NCI-H1930 (cell line): ENCODE measurements at regions not wholly inside any gene's neighbourhood (a gene's known extent, or its start where the extent isn't known, plus 50 kb on each side); places are given as distances from the start of the nearest gene placed in this dataset.
A peak's percentile ranks its signal among the peaks of the same experiment; 100 is the strongest.

Experiments used
- DNase-seq, 2 experiments: peaks; one replicate each; lab custom pipeline; 2025; lab: John Stamatoyannopoulos, UW

DNA sequence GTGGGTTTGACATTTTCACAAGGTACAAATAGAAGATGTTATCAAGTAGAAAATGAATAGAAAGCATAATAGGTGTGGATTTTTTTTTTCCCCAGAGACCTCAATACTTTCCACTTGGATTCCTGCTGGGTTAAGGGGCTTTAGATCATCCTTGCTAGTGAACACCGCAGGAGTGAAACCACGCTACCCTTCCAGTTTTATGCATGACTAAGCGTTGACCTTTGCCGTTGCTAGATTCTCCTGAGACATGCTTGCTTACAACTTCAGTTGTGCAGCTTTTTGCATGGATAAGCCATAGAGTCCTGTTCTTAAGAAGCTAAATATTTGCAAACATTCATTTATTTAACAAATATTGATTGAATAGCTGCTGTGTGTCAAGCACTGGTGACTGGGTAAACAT lies 299.7 kb upstream of the LMCD1 start:
- DNase-seq = peak; percentile 2 to 8

DNA sequence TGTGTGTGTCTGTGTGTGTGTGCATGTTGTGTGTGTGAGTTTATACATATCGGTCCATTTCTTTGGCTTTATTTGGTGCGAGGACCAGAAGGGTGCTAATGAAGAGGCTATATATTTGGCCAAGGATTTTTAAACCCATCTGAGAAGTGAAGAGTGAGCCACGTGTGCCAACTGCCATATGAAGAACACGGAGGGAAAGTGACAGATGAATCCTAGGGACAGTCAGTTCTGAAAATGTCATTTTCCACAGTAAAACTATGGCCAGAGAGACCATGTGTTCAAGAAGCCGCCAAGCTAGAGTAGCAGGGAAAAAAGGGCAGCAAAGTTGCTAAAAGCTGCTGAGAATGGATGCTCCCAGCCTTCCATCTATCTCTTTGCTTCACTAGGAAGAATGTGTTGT lies 297.3 kb upstream of the LMCD1 start:
- DNase-seq = no peak

DNA sequence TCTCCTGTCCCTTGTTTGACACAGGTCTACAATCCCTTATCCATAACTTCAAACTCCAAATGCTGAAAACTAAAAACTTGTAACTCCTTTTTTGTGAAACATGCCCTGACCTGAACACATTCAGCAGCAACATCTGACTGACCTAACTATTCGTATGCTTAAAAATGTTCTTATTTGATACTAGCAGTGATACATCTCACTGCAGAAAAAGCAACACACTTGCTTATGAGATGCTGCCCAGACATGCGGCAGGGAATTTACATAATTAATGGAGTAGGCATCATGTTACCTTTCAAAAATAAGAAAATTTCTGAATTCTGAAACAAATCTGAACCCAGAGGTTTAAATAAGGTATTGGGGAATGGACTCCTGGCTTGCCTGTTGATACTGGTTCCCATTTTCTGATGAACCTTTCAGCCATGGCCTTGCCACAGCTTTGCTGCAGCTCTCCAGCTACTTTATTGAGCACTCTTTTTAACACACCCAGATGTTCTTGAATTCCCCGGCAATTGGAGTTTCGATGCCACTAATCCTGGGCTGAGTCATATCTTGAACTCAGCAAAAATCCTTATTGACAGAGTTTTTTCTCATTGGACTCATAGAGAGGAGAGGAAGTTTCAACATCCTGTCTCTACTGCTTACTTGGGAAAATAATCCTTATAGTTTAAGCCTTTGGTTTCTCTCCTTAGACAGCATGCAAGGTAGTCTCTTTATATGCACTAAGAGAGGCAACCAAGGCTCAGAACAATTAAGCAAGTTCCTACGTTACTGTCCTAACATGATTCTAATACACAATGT lies 296.6 kb upstream of the LMCD1 start:
- no peak for DNase-seq

DNA sequence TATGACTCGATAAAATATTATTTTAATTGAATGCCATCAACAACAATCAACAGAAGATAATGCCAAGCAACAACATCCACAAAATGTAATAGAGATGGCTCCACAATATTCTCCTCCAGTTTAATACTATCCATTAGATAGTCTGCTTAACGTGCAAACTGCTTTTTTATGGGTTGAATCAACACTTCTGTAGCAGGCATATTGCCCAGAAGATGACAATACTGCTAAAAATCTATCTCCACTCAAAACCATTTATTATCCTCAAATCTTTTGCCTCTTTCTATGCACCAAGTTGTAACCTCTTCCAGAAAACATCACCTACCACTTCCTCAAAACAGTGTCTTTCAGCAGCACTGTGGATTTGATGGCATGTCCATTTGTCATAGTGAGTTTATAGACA lies 295.7 kb upstream of the LMCD1 start:
- no peak for DNase-seq

DNA sequence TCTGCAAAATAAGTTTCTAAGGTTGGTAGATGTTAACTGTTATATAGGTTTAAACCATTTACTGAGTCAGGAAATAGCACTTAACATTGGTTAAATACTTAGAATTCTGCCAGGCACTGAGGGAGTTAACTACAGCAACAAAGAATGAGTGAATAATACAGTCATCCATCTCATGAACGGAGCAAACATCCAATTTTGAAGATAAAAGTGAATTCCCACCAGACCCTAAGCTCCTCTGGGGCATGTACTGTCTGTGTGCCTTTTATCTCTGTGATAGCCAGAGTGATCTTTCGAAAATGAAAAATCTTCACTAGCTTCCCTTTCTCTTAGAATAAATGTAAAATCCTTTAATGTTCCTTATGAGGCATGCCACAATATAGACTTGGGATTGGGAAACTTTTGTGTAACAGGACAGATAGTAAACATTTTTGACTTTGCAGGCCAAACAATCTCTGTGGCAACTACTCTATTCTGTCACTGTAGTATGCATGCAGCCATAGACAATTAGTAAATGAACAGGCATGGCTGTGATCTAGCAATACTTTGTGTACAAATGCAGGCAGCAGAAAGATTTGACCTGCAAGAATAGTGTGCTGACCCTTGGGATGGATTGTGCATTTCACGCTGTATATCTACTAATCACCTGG lies 294.5 kb upstream of the LMCD1 start:
- DNase-seq = no peak

DNA sequence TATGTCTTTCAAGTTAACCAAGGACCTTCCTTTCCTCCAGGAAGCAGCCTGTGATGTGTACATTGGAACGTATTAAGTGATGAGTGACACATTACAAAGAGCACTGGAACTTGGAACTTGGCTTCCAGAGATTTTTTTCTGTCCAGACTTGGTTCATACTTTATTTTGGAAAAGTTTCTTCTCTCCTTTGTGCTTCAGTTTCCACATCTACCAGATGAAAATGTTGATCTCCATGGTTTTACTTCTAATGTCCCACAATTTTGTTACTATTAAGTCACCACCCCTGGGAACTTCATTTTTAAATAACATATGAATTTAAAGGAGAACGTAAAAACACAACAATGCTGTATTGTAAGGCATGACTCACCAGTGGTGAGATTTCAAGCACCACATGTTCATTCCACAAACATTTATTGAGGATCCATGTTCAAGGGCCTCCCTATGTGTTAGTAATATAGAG lies 290.7 kb upstream of the LMCD1 start:
- no peak for DNase-seq

DNA sequence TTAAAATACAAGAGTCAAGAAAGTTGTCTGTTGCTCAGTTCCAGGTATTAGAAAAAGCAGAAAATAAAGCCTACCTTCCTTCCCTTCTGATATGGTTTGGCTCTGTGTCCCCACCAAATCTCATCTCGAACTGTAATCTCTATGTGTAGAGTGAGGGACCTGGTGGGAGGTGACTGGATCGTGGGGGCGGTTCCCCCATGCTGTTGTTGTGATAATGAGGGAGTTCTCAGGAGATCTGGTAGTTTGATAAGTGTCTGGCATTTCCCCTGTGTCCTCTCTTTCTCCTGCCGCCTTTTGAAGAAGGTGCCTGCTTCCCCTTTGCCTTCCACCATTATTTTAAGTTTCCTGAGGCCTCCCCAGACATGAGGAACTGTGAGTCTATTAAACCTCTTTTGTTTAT lies 288.8 kb upstream of the LMCD1 start:
- no peak for DNase-seq

DNA sequence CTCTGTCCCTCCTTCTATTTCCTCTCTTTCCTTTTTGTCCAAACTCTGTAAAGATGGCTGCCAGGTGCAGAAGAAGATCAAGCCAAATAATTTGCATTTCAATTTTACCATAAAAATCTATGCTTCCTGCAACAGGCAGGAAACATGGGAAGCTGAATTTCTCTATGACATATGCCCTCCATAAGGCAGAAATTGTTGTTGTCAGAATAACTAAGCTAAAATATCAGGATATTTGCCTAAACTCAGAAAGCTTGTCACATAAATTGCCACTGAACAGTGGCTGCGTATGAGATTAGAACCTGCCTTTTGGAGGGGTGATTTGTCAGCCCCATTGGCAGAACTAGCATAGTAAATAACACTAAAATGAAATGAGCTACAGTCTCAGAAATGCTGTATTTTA lies 288.3 kb upstream of the LMCD1 start:
- no peak for DNase-seq

DNA sequence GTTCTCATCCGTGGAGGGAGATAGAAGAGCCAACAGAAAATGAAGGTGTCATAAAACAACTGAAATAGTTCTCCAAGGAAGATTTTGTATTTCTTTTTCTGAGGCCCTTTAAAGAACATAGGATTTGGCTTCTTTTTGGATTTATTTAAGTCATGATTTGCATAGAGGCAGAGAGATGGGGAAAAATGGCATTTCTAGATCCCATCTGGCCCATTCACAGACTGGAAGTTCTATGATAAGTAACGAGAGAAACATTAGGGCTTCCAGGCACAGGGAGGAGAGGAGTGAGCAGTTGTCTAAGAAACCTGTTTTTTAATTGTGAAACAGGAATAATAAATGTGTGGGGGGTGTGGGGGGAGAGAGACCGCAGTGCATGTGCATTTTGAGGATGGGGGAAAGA lies 285.8 kb upstream of the LMCD1 start:
- DNase-seq = no peak

DNA sequence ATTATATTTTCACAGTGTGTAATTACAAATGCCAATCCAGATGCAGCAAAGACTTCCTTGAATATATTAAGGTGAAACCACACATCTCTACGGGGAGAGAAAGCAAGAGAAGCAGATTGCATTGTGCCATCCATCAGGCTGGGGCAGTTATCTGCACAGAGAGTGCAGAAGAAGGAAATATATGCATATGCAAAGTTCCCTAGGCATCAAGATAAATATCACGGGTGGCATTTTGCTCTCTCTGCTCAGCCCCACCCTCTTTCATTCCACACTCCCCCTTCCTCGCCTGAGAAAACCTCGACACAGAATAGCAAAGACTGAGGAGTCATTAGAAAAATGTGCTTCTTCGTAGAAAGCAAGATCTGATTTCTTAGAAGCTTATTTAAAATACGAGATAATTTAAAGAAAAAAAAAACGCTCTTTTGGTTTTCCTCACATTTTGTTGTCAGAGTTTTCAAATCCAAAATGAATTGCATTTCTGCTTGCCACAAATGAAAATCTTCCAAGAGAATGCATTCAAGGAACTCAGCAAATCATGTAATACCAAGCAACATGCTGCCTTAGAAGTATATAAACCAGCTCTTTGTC lies 283.2 kb upstream of the LMCD1 start:
- no peak for DNase-seq

DNA sequence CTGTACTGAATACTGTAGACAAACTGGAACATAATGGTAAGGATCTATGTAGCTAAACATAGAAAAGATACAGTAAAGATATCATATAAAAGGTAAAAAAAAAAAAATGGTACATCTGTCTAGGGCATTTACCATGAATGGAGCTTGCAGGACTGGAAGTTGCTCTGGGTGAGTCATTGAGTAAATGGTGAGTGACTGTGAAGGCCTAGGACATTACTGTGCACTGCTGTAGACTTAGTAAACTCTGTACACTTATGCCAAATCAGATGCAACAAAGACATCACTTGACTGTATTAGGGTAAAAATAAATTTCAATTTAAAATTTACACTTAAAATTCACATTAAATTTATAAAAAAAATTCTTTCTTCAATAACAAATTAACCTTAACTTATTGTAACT lies 281.3 kb upstream of the LMCD1 start:
- no peak for DNase-seq

DNA sequence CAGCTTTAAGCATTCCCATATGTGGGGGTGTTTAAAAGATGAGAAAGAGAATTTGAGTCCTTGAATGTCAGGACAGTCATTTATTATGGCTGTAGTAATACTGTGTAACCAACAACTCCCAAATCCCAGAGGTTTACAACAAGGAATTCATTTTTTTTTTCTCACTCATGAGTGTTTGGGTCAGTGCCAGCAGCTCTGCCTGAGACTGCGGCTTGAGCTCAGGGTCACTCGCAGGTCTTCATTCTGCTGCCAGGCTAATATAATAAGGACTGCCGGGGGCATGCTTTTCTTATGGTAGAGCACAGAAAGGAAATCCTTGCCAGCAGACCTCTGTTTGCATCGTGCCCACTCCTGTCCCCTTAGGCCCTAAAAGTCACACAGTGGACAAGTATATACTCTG lies 277.9 kb upstream of the LMCD1 start:
- DNase-seq = no peak

DNA sequence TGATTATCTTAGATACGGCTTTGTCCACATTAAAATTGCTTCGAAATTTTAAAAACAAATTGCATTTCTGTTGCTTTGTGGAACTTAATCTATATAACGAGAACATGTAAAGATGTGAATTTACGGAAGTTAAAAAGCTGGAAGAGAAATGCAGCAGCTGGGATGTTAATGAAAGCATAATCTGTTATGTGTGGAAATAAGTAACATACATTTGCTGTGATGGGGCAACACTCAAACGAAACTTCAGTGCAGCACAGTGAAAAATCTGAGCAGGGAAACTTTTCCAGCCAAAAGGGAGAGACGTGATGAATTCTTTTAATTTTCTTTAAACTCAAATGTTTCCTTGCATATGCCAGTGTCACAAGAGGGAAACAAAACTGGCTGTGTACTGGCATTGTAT lies 276.7 kb upstream of the LMCD1 start:
- DNase-seq = no peak

DNA sequence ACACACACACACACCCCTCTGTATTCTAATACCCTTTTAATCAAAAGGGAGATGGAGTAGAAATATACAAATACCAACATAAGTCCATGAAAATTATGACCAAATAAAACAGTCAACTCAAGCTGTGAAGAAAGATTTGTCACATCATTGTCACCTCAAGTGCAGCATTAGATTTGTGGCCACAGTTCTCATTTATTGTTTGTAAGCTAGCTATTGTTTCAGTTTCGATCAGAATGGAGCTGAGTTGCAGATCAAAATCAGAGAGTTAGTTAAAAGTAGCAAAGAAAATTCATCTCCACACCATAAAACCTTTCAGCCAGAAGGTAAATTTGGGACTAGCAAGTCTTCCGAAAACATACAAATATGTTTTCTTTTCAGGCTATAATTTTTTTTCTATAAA lies 267.7 kb upstream of the LMCD1 start:
- DNase-seq = no peak

DNA sequence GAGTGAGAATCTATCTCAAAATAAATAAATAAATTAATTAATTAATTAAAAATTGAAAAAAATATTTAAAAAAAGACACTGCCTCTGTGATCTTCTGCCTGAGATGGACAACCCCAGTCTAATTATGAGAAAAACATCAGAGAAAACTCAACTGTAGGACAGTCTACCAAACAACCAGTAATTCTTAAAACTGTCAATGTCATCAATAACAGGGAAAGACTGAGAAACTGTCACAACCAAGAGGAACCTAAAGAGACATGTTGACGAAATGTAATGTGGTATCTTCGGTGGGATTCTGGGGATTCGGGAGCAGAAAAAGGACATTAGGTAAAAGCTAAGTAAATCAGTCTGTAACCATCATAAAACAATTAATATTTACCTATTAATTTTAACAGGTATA lies 265.4 kb upstream of the LMCD1 start:
- DNase-seq = no peak

DNA sequence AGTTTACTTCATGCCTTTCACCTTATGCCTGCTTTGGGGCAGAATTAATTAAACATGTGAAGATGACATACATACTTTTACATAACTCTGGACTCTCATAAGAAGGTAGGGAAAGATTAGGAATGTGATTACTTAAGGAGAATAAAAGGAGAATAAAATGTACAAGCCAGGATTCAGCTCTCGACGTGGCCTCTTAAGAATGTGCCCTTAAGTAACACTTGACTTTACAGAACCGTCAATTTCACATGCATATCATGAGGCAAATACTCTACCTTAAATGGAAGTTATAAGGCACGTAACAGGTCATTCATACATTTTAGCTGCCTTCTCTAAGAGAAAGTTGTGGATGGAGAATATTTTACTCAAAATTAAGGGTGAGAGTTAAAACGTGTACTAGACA lies 263.7 kb upstream of the LMCD1 start:
- DNase-seq = no peak

DNA sequence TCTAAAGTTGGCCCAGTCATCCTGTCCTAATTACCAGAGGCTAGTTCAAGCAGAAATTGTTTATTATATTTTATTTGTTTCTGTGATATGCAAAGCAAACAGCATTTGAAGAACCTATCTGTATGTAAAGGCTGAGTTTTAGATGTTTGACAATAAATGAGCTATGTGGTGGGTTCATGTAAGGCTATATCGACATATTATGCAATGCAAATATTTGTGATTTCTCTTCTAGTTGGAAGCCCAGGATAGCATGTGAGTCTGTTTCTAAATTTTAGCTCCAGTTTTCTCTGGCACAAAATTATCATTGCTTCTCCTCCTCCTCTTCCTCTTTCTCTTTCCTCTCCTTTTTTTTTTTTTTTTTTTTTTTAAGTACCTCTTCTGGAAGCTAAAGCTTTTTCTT lies 263.2 kb upstream of the LMCD1 start:
- DNase-seq = no peak

DNA sequence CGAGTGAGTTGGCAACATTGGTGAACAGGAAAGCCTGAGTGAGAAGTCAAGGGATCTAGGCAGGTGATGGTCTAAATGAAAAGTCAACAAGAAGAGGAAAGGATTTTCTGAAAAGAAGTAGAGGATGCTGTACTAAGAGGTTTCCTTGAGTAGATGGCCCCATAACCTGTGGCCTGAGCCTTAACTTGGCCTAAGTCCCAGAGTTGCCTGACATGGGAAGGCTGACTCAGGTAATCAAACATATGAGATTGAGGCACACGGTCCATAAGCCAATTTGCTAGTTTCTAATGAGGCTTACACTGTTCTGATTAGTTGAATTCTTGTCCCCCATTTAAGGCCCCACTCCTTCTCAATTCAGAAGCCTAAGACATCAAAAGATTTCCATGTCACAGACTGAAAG lies 262.5 kb upstream of the LMCD1 start:
- DNase-seq = no peak

DNA sequence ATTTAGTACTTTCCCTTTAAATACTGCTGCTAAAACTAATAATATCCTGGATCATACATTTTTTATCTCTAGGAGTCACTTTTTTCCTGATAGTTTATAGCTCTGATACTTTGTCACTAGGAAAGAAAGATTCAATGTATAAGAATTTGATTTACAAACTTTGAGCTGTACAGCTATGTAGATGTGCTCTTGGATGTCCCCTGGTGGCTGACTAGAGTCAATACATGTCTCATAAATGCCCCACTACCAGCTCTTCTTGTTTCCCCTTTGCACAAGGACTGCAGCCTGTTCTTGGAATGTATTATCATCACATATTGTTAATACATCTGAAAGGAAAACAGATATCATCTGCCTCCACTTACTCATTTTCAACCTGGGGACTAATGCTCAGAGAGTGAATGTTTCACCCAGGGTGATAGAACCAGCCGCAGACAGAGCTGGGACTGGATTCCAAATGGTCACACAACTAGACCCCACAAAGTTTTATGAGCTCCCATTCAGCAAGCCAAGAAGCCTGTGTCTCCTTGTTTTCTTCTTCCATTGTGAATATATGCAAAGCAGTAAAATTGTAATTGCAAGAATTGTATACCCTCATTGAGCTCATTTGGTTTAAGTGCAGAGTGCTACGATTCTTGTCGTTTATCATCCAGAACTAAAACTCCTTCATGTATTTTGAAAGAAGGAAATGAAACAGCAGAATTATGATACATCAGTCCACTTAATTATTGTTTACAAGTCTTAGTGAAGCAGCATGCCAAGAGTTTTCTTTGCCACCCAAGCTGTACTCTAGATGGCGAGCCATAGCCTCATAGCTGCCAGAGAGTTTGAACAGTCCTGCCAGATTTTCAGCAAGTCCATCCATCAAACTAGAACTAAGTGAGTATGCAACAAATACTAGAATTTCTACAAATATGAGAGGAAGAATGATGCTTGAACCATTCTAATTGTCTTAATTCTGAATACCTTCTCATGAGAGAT lies 261.6 kb upstream of the LMCD1 start:
- DNase-seq = no peak

DNA sequence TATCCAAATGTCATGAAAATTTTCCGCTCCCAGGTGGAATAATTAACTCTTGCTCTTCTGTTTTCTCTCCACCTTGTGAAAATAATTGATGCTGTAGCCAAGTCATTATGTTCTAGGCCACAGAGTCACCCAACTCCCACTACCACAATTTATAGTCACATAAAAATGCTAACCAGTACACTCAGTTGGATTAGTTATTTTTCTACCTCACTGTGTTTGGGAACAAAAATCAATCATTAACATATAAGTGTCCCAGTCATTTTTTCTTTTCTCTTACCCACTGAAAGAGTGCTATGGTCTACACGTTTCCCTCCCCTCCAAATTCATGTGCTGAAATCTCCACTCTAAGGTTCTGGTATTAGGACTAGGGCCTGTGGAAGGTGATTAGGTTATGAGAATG lies 255.6 kb upstream of the LMCD1 start:
- DNase-seq = no peak

DNA sequence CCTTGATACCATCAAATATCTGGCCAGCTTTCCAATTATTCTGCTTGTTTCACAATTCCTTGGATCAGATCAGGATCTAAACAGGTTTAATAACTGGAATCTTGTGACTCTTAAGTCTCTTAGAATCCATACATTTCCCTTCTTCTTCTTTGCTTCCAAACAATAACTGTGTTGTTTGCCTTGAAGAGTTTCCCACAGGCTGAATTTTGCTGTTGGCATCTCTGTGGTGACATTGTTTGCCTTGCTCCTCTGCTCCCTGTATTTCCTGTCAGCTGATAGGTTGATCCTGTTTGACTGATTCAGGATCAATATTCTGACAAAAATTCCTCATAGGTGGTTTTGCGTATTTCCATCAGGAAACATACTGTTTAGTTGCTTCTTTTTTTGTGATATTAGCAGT lies 248.4 kb upstream of the LMCD1 start:
- no peak for DNase-seq

DNA sequence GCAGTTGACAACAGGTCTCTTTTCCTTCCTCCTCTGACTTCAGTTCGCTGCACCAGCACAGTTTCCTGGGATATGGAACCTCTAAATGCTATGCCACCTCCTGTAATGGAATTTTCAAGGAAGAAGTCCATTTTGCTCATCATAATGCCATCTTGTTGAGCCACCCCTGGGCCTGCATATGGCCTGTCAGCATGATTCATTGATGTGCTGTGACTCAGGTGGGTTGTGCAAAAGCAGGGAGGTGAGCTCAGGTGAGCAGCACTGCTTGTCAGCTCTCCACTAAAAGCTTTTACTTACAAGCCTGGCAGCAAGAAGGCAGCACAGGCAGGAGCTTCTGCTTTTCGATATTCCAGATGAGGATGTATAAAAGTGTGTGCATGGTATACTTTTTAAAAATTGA lies 247.1 kb upstream of the LMCD1 start:
- no peak for DNase-seq
